ENCODE measurements at regions not wholly inside any gene's neighbourhood (a gene's known extent, or its start where the extent isn't known, plus 50 kb on each side); places are given as distances from the start of the nearest gene placed in this dataset.

DNA sequence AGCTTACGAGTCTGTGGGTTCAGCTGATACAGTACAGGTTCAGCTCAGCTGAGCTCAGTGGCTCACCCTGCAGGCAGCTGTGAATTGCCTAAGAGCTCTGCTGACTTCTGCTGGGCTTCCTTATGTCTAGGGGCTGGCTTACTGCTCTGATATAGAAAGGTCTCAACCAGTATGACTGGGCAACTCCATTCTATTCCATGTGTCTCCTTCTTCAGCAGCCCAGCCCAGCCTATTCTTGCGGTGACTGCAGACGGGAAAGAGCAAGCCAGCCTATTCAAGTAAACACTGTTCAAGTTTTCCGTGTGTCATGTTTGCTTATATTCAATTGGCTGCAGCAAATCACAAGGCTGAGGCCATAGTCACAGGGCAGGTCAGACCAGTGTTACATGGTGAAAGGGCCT, 615.4 kb upstream of the ZFP42 start:
- TF ChIP-seq TARDBP (IDR thresholded peaks at IDR 0.05): no peak
- TF ChIP-seq ZNF384 (IDR thresholded peaks at IDR 0.05): no peak
- TF ChIP-seq BHLHE40 (IDR thresholded peaks at IDR 0.05; ENCODE audit: borderline replicate concordance): no peak
- no peak for TF ChIP-seq FOXK2 (IDR thresholded peaks at IDR 0.05)
- no peak for TF ChIP-seq HDGF (IDR thresholded peaks at IDR 0.05; ENCODE audit: borderline replicate concordance)
- no peak for TF ChIP-seq SUZ12 (IDR thresholded peaks at IDR 0.05)
- no peak for TF ChIP-seq NFRKB (IDR thresholded peaks at IDR 0.05)
- no peak for TF ChIP-seq PKNOX1 (IDR thresholded peaks at IDR 0.05)
- TF ChIP-seq FOXM1 (IDR thresholded peaks at IDR 0.05; ENCODE audit: borderline replicate concordance): no peak
